M059J (cell line): ENCODE measurements at regions not wholly inside any gene's neighbourhood (a gene's known extent, or its start where the extent isn't known, plus 50 kb on each side); places are given as distances from the start of the nearest gene placed in this dataset.
A peak's percentile ranks its signal among the peaks of the same experiment; 100 is the strongest.

Experiments
- DNase-seq: peaks from one replicate; pipeline ENCODE4 v3.0.0-alpha.2; 2012; ENCODE audit warnings: low read depth

DNA sequence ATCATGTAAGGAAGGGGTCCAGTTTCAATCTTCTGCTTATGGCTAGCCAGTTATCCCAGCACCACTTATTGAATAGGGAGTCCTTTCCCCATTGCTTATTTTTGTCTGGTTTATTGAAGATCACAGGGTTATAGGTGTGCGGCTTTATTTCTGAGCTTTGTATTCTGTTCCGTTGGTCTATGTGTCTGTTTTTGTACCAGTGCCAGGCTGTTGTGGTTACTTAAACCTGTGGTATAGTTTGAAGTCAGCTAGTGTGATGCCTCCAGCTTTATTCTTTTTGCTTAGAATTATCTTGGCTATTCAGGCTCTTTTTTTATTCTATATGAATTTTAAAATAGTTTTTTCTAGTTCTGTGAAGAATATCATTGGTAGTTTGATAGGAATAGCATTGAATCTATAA lies 234.6 kb upstream of the CASK start:
- DNase-seq: peak; percentile 10

DNA sequence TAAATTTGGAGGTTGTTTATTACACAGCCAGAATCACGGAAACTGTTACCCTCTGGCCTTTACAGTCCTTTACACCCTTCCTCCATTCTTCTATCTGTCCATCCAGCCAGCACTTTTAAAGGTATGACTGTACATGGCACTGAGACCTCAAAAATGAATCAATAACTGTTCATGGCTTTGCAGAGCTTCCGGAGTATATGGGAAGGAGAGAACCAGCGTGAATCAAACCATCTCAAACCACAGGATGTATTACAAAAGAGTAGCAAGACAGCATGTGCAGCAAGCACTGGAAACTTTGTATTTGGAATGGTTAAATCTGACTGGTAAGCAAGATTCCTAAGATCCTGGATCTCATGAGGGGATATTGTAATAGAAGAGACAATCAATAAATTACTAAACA lies 228.5 kb upstream of the CASK start:
- peak; percentile 54 for DNase-seq

DNA sequence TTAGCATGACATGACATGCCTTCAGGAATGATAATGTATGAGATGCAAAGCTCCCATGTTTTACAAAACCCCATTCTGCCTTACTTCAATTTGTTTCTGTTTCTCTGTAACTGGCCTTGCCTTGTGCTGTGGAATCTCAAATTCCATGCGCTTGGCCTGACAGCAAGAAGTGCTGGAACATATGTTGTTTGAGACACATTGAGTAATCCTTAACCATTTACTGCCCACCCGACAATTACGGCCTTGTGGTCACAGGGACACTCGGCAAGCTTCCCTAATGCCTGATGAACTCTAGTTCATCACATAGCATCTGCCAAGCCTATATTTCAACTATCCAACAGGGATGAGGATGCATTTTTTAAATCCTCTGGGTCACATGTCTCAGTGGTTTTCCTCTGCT lies 226.4 kb upstream of the CASK start:
- no peak for DNase-seq

DNA sequence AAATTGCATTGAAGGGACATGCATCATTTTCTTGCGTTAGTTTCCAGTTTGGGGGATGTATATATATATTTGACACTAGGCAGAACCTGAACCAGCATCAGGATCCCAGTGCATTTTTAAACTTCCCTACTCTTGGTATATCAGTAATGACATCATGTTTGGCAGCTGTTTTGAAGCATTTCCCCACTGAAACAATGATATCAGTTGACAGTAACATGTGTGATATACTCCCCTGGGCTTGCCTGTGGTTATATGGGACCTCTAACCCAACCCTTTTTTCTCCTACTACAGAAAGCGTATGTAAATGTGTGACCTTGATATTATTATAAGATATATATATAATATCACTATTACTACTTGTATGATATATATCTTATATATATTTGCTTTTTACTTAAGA lies 225.9 kb upstream of the CASK start:
- no peak for DNase-seq

DNA sequence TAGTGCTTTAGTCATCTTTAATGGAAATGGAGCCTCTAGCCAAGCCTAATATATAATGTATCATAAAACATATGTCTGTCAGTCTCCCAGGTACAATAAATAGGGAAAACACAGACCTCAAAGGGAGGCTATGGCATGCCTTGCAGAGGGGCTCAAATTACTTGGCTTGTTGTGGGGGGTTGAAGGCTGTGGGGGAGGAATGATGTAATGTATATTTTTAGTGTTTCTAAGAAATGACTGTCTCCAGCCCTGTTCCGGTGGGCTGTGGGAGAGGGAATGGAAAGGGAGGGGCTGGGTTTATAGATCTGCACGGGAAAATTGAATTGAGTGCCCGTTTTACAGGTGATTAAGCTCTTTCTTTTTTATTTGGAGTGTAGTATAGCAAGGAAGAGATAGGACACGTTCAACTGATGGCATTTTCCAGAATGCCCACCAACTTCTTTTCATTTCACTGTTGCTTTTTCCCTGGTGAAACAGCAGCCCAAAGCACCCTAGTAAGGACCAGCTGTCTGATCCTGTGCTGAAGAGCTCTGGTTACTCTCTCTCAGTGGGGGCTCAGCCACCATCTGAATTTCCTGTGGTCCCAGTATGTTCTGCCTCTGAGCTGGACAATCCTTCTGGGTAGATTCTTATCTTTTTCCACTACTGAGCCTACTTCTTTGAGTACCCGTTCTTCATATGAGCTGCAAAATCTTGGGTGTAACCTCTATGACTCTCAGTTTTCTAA lies 220.7 kb upstream of the CASK start:
- no peak for DNase-seq

DNA sequence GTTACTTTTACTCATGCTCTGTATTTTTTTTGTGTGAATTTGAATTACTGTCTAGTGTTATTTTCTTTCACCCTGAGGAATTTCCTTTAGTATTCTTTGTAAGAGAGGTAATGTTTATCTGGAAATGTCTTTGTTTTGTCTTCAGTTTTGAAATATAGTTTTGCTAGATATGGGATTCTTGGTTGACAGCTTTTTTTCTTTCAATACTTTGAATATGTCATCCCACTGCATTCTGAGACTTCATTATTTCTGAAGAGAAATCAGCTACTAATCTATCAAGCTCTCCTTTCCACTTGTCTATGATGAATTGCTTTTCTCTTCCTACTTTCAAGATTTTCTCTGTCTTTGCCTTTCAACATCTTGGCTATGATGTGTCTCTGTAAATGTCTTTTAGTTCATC lies 217.0 kb upstream of the CASK start:
- DNase-seq: no peak

DNA sequence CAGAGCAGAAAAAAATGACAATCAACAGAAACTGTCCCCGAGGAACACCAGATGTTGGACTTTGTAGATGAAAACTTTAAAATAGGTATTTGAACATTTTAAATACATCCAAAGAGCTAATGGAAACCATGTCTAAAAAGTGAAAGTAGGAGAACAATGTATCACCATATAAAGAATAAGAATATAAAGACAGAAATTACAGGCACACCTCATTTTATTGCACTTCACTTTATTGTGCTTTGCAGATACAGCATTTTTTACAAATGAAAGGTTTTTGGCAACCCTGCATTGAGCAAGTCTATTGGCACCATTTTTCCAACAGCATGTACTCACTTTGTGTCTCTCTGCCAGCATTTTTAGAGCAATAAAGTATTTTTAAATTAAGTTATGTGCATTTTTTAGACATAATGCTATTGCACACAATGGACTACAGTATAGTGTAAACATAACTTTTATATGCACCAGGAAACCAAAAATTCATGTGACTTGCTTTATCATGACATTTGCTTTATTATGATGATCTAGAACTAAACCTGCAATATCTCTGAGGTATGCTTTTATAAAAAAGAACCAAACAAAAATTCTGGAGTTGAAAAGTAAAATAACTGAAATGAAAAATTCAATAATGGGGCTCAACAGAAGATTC lies 212.4 kb upstream of the CASK start:
- no peak for DNase-seq

DNA sequence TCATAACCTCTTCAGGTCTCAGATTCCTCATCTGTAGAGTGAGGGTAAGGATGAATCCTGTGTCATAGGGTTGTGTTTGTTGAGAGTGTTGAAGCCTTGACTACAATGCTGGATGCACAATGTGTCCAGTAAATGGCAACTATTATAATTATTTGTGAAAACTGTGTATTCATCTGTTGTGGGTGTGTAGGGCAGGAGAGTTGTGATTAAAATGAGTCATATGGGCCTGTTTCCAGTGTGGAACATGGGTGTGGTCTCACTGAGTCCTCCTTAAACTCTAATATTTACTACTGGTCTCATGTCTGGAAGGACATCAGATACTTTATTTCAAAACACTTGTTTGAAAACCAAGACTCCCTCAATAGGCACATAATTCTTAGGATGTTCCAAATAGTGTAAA lies 208.5 kb upstream of the CASK start:
- DNase-seq: peak; percentile 15

DNA sequence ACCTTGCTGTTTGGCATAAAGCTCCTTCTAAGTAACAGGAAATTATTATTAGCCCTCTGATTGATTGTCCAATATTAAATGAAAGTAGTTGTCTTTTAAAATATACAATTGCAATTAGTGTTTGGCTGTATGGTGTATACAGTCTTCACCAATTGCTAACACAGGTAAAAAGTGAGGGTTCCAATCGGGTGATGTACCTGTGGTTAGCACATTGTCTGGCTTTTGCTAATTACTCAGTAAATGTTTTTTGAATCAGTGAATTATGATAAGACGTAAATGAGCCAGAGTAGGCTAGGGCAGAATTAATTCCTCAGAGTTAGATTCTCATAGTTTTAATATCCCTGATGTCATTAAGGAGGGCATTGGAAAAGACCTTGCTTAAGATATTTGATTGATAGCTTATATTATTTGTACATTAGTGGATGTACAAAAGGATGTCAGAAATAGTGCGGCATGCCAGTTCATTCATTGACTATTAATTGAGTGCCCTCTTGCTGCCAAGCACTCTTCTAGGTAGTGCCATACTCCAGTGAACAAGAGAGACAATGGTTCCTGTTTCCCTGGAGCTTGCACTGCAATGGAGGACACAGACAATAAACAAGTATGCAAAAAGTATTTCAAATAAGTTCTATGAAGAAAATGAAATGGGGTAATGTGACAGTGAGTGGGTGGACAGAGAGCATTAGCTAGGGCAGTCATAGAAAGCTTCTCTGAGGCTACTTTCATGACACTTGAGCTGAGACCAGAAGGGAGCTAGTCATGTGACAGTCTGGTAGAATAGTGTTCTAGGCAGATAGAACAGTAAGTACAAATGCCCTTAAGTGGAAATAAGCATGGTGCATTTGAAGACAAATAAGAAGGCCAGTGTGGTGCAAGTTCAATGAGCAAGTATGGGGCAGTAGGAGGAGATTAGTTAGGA lies 205.9 kb upstream of the CASK start:
- no peak for DNase-seq

DNA sequence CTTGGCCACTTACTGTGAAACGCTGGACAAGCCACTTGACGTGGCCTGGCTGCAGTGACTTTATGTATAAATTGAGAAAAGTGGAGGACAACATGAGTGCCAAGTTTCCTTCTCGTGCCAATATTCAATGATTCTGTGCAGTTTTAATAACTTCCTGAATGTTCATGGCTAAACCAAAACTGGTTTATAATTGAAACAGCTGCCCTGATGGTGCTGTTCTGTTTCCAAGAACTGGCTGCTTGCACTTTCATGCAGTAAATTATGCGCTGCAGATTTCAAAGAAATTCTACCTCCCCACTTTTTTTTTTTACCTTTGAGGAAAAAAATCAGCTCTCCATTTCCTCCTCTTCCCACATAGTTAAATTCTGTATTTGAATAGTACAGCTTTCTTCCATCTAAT lies 205.2 kb upstream of the CASK start:
- DNase-seq: no peak

DNA sequence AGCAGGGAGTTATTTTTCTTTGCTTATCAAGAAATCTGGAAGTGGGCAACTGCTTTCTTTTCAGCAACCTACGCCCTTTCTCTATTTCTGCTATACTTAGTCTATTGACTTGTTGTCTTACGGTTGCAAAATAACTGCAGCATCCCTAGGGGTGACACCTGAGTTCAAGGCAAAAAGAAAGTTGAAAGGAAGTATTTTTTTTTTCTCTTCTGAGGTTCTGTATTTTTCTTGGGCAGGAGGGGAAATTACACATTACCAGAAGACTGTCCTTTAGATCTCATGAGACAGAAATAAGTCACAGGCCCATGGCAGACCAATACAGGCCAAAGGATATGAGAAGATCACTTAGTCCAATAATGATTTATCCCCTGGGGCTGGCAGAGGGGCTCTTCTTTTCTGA lies 204.7 kb upstream of the CASK start:
- DNase-seq: no peak

DNA sequence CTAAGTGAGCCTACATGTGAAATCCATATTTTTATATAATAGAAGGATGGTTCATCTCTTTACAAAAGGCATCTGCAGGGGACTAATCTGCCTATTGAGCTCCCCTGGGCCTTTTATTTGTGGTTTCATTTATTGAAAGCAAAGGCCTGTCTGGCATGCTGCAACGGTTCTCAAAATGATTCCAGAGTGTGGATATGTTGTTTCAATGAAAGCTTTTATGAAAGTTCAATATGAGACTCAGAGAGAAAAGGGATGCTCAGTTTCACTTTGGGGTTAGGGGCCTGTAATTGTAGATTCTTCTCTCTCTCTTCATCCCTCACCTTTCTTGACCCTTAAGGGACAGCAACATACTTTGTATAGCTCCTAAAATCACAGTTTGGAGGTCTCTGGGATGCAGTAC lies 204.2 kb upstream of the CASK start:
- DNase-seq: no peak

DNA sequence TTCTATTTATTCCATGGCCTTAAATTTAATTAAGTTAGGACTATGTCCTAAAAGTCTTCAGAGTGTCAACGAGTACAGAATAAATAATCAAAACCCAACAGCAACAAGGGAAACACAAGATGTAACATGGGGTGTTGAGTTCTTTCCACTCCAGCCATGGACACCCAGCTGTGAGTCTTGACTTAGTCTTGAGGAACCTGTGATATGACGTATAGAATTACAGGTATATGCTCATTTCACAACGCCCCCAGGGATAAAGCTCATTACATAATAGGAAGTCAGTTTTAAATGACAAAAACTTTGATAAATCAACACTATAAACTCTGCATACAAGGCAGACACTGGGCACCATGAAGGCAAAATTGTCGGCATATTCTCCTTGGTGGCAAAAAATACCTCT lies 200.0 kb upstream of the CASK start:
- no peak for DNase-seq

DNA sequence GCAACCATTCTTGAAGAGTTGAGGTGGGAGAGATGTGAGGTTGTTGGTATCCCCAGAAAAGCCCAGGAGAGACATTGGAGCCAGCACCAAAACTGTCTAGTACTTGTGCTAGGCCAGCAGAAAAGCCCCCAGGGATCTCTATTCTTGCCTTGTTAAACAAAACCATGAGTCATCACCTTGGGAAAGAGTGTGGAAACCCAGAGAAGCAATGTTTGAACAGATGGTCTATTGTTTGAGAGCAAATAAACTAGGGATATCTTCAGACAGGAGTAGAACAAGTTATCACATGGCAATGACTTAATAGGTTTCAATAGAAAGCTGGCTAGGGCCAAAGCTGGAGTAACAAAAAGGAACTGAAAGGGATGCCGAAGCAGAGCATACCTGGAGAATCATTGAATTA lies 195.7 kb upstream of the CASK start:
- DNase-seq: peak; percentile 93

DNA sequence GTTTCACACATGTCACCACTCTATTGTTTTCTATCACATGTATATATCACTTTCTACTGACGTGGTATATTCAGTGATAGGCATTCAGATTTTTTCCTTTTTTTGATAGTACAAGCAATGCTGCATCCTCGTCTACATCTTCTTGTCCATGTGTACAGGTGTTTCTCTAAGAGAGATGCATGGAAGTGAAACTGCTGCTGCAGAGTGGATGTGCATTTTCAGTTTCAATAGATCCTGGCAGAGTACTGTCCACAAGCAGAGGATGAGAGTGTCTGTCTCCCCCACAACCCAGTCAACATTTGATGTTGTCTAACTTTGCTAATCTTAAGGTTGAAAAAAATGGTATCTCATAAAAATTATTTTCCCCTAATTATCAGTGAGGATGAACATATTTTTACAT lies 194.0 kb upstream of the CASK start:
- DNase-seq: no peak

DNA sequence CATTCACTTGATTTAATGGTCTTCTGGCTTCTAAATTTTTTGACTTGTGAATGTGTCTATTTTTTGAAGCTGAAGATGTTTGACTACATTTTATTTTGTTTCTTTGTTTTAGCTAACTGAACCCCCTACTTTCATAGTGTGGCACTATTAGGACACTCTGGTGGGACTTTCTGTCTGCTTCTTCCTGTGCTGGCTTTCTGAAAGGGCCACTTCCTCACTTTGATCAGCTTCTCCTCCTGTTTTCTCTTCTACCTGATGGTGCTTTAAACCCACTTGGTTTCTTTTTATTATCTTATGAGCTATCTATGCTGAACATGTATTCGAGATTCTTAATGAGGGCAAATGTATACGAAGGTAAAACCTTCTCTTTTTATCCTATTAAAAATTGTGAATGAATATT lies 186.1 kb upstream of the CASK start:
- no peak for DNase-seq

DNA sequence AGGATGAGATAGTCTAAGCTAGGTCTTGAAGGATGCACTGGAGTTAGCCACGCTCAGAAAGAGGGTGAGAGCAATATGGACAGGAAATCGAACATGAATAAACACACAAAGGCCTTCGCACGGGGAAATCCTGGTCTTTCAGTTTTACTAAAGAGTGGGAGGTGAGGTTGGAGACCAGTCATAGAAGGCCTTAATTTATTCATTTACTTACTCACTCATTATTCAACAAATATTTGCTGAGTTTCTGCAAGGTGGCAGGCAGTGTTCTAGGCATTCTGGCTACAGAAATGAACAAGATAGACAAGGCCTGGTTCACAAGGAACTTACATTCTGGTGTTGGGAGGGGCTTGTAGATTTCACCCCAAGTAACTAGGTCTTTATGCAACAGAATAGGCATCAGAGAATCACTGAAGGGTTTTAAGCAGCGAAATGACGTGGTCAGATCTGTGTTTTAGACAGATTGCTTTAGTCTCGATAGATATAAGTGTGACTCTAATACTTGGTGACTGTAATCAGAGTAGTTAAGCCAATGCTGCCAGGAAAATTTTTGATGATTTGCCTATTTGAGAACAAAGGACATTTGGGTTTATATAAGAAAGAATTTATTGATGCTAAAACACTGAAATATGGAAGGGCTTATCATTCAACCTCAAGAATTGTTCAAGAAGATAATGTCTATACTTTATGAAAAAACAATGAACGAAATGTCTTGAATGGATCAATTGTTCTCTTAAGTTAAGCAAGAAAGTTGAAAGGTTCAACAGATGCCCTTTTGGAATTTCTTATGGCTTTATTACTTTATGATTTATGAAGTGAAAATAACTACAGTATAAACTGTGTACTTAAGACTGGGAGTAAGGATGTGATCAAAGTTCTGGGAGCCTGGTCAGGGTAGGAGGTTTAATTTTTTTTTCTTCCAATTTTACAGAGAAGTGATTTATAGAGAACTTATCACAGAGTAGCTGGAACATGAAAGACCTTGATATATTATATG lies 184.4 kb upstream of the CASK start:
- DNase-seq: no peak

DNA sequence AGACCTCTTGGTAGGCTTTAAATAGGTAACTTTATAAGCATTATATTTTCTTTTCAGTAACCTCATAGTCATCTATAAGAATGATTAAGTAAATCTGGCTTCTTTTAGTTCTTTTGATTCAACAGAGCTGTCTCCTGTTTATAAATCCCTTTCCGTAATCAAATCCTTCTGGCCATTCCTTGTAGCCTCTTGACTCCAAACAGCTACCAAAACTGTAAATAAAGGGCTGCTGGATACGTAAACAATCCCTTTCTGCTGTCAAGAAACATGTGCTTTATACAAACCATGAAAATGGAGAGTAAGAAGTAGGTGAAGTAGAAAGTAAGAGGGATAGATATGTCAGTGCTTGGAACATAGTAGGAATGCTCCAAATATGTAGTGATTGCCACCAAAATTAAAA lies 183.2 kb upstream of the CASK start:
- no peak for DNase-seq

DNA sequence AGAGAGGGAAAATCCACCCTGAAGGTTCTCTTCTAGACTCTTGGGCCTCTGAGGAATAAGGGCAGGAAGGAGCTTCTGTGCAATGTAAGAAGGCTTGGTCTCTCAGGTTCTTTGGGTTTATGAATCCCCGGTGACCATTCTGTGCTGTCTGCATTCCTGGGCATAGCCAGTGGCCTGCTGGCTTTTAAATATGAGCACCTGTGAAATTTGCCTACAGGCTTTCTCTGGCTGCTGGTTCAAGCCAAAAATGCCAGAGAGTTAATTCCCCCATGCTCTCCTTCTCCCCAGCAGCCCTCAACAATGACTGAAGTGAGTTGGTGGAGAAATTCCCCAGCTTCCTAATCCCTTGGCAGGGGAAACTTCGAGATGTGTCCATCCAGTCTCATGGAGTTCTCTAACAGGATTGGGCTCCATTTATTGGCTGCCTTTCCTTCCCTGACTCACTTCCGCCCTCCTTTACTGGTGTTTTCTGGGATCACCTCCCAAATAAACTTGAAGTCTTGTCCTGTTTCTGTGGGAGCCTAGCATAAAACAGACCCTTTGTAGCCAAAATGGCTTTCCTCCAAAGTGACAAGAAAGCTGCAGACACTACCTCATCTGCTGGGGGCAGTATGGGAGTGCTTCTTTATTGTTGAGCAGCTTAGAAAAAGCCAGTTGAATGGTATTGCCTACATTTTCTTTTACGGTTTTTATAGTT lies 179.4 kb upstream of the CASK start:
- DNase-seq: peak; percentile 60

DNA sequence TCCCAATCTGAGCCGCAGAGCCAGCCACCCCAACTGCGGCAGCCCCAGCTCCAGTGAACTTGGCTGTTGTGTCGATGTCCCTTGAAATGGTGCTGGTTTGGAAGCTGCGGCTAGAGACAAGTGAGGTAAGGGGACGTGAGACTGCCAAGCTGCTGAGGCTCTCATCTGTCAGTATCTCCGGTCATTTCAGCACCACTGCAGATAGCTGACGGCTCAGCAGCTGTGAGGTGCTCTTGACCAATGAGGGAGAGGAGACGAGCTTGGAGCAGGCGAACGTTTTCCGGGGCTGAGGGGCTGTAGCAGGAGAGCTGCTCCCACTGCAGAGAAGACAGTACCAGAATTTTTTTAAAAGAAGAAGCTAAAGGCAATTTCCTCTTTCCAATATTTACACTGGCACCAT lies 175.5 kb upstream of the CASK start:
- no peak for DNase-seq

DNA sequence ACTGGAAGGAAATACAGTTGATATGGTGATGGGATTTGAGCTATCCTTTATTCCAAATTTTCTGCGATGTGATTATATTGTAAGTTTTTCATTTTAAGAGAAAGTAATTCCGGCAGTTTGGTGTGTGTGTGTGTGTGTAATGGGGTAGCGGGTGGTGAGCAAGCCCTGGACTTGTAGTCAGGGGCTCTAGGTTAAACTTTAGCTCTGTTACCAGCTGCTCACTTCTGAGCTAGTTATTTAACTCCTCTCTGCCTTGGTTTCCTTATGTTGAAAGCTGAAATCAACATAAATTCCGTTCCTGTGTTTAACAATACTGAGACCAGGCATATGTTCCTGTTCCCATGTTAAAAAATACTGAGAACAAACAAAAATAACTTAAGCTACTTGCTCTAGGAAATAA lies 174.1 kb upstream of the CASK start:
- DNase-seq: no peak
